HG02763 (cell line): ENCODE measurements at regions not wholly inside any gene's neighbourhood (a gene's known extent, or its start where the extent isn't known, plus 50 kb on each side); places are given as distances from the start of the nearest gene placed in this dataset.

Source experiments
- ATAC-seq: cut with Tn5 transposase; IDR thresholded peaks from one replicate; pipeline ENCODE4 v1.9.1; 2021; ENCODE audit warnings: mild to moderate bottlenecking, moderate library complexity; ENCODE audit not compliant: unreplicated experiment

- ATAC-seq: no peak
Observed at GRCh38 chr19:31699421-31699820, 350.2 kb upstream of the TSHZ3 start.

GRCh38 chr19:31701146-31701545 lies 351.9 kb upstream of the TSHZ3 start:
- no peak for ATAC-seq

GRCh38 chr19:31705656-31706055 lies 356.4 kb upstream of the TSHZ3 start:
- ATAC-seq: no peak

GRCh38 chr19:31706131-31706530 lies 356.9 kb upstream of the TSHZ3 start:
- no peak for ATAC-seq

- no peak for ATAC-seq
Observed at GRCh38 chr19:31706691-31707620, 357.7 kb upstream of the TSHZ3 start.

GRCh38 chr19:31708520-31708919 lies 359.3 kb upstream of the TSHZ3 start:
- ATAC-seq: no peak

GRCh38 chr19:31709476-31709875 lies 360.2 kb upstream of the TSHZ3 start:
- ATAC-seq: no peak

- ATAC-seq: no peak
Observed at GRCh38 chr19:31715249-31715945, 366.2 kb upstream of the TSHZ3 start.

- no peak for ATAC-seq
Observed at GRCh38 chr19:31716826-31717225, 367.6 kb upstream of the TSHZ3 start.

- ATAC-seq: no peak
Observed at GRCh38 chr19:31717269-31717923, 368.2 kb upstream of the TSHZ3 start.

- no peak for ATAC-seq
Observed at GRCh38 chr19:31718032-31718431, 368.8 kb upstream of the TSHZ3 start.

- no peak for ATAC-seq
Observed at GRCh38 chr19:31718898-31719297, 369.7 kb upstream of the TSHZ3 start.

GRCh38 chr19:31723101-31723500 lies 373.9 kb upstream of the TSHZ3 start:
- ATAC-seq: no peak

- ATAC-seq: no peak
Observed at GRCh38 chr19:31725051-31725450, 375.8 kb upstream of the TSHZ3 start.

GRCh38 chr19:31727536-31727935 lies 378.3 kb upstream of the TSHZ3 start:
- ATAC-seq: no peak

- no peak for ATAC-seq
Observed at GRCh38 chr19:31730270-31730669, 381.0 kb upstream of the TSHZ3 start.

GRCh38 chr19:31733591-31733990 lies 384.4 kb upstream of the TSHZ3 start:
- ATAC-seq: no peak

GRCh38 chr19:31742249-31742648 lies 393.0 kb upstream of the TSHZ3 start:
- no peak for ATAC-seq

- no peak for ATAC-seq
Observed at GRCh38 chr19:31745731-31746130, 396.5 kb upstream of the TSHZ3 start.

GRCh38 chr19:31749231-31749630 lies 400.0 kb upstream of the TSHZ3 start:
- ATAC-seq: no peak

- ATAC-seq: no peak
Observed at GRCh38 chr19:31759359-31759758, 410.1 kb upstream of the TSHZ3 start.
